T-helper 9 cell (primary cell): ENCODE measurements at regions not wholly inside any gene's neighbourhood (a gene's known extent, or its start where the extent isn't known, plus 50 kb on each side); places are given as distances from the start of the nearest gene placed in this dataset.
"Not testable (repeated sequence)": the region's sequence is repeated elsewhere in the genome, so short reads cannot be mapped to it uniquely, and the experiment has no call there.

ENCODE experiments used
- DNase-seq: peaks from one replicate; pipeline ENCODE4 v3.0.0-alpha.2; 2020

DNA sequence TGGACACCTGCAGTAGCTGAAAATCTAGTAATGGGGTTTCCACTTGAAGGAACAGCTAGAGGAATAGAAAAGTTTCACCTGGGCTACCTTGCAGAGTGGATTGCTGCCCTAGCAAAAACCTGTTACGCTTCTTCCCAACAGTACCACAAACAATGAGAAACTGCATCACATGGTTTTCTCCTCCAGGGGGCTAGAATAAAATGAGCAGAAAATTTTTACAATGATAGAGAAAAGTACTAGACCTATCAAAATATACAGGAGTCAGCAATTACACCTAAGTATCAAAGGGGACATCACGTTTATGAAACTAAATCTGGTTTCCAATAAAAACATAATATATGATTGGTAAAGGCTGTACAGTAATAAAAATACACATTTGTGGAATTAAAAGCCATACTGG is 423.1 kb upstream of the PITX2 start:
- no peak for DNase-seq

DNA sequence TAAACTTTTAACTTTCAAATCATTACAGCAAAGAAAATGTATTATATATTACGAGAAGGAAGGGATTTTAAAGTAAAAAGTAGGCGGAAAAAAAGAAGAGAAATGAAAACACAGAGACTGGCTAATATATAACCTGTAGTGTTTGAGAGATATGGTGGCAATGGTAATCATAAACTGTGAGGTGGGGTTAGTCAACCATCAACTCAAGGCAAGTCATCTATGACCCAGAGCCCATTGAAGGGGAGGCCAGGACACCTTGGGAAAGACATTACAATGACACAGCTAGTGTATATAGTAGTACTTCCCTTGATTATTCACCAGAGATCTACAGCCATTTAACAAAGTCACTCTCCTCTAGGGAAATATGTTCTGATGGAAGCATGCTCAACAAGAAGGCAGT is 423.9 kb upstream of the PITX2 start:
- no peak for DNase-seq

DNA sequence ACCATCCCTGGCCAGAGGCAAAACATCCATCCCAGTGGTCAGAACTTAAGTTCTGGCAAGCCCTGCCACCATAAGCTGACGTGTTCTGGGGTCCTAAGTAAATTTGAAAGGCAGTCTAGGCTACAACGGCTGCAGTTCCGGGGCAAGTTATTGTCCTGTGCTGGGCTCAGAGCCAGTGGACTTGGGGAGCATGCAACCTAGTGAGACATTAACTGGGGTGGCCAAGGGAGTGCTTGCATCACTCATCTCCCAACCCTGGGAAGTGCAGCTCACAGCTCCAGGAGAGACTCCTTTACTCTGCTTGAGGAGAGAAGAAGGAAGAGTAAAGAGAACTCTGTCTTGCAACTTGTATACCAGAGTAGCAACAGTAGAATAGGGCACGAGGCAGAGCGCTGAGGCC is 425.4 kb upstream of the PITX2 start:
- no peak for DNase-seq

DNA sequence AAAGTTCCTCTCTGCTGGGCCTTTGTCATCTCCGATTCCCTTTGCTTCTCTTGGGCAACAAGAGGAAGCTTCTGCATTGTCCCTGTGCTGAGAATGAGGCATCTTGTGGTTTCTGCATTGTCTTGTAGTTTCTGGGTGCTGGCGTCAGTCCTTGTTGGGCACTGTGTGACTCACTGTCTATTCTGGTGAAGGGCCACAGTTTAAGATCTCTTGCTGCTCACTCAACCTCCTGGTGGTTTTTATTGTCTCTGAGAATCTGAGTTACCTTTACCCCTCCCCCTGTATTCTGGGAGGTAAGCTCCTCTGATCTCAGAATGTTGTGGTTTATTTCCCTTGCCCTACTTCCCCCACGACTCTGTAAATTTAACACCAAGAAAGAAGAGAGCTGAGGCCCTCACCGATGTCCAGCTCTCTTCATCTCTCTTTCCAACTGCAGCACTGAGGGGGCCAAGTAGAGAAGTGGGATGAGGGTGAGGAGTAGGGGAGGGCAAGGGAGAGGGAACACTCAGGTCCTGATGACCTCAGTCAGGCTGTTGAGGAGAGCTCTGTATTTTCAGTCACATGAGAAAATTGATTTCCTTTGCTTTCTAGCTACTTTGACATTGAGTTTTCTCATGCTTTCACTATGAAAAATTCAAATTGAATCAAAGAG is 441.6 kb upstream of the PITX2 start:
- no peak for DNase-seq

DNA sequence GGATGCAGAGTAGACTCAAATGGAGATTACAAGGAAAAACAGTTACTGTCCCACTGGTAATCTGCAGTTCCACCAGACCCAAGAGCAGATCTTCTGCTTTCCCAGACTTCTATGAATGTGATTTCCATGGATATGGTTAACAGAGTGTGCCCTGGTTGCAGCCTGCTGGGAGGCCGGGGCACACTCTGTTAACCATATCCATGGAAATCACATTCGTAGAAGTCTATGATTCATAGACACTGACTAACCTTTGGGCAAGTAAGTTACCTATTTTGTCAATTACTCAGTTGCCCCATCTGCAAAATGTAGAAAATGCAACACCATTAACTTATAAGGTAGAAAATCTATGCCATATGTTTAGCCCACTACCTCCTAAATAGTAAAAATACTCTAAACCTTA is 443.1 kb upstream of the PITX2 start:
- no peak for DNase-seq

DNA sequence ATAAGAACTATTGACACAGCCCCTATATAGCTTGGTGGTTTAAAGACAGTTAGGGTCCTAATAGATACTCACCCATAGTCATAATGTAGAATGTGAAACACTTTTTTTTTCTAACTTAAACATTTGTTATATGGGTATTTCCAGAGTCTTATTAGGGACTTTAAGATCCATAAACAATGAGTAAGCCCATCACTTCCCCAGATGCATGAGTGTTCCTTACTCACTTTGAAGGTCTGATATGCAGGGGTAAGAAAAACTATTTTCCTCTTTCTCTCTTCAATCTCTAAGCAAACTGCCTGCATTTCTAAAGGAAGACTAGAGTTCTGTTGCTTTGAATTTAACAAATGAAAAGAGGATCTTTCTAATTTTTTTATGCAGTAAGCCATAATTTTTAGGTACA is 443.6 kb upstream of the PITX2 start:
- no peak for DNase-seq

DNA sequence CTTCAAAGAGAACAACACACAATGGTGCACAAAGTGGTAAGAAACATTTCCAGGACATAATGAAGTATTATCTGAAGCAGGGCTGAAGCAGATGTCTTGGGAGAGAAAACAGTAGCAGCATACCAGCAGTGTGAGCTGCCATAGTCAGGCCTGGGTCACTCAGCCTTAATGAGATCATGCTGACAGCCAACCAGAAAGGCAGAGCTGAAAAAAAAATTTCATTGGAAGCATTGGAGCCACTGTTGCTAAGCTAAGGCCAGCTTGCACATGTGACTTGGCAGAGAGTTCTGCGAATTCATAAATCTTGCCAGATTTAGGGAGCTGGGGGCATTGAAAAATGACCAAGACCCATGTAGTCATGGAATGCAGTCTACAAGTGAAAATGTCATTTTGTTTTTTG is 444.0 kb upstream of the PITX2 start:
- no peak for DNase-seq

DNA sequence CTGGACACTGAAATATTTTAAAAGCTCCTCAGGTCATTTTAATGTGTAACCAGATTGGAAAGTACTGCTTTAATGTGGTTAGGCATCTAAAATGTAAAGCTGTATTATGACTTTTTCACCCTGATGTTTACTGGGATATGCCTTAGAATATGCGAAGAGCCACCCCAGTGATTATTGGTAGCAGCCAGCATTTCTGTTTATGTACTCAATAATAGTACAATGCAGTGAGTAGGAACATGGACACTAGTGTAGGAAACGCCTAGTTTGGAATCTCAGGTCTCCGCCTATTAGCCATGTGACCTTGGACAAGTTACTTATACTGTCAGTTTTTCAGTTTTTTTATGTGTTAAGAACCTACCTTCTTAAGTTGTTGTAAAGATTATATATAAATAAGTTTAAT is 446.0 kb upstream of the PITX2 start:
- no peak for DNase-seq

DNA sequence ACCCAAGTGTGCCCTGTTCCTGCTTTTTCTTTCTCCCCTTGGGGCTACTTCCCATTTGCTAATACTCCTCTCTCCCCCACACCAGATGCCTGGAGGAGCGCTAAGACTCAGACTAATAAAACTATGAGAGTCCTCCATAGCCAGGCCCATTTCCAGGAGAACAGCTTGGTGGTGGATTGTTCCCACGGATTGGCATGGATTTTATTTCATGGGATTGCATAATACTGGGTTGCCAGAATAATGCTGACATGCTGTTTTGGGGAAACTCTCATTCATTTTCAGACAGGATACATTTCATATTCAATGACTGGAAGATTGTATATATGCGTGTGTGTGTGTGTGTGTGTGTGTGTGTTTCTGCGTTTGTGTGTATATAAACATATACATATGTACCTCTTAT is 447.5 kb upstream of the PITX2 start:
- DNase-seq, result no peak

DNA sequence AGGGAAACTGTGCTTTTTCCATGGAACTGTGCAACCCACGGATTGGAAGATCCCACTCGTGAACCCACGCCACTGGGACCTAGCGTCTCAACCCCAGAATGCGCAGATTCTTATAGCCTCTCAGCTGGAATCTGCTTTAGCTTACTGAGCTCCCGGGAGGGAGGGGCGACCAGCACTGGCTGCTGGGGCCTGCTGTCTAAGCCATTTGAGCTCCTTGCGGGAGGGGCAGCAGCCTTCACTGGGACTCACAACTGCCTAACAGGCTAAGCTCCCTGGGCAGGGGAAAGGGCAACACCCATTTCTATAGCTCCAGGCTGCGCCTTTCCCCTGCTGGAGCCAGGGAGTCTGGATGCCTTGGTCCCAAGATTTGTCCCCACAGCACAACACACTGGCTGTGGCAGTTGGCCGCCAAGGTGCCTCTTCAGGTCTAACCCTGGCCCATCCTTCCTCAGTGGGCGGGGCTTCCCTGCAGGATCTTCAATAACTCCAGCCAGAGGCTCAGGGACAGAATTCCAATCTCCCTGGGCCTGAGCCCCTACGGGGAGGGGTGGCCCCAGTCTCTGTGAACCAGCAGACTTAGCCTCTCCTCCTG is 451.7 kb upstream of the PITX2 start:
- DNase-seq, result no peak

DNA sequence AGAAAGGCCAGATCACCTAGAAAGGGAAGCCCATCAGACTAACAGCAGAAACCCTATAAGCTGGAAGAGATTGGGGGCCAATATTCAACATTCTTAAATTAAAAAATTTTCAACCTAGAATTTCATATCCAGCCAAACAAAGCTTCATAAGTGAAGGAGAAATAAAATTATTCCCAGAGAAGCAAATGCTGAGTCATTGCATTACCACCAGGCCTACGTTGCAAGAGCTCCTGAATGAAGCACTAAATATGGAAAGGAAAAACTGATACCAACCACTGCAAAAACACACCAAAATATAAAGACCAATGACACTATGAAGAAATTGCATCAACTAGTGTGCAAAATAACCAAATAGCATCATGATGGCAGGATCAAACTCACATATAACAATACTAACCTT is 453.4 kb upstream of the PITX2 start:
- not testable (repeated sequence) for DNase-seq

DNA sequence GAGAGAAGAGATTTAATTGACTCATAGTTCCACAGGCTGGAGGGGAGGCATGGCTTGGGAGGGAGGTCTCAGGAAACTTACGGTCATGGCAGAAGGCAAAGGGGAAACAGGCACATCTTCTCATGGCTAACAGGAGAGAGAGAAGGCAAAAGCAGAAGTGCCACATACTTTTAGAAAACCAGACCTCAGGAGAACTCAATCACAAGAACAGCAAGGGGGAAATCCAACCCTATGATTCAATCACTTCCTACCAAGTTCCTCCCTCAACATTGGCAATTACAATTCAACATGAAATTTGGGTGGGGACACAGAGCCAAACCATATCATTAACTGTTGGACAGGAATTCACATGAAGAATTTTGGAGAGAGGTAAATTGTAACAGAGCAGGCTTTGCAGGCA is 485.3 kb upstream of the PITX2 start:
- DNase-seq, result no peak

DNA sequence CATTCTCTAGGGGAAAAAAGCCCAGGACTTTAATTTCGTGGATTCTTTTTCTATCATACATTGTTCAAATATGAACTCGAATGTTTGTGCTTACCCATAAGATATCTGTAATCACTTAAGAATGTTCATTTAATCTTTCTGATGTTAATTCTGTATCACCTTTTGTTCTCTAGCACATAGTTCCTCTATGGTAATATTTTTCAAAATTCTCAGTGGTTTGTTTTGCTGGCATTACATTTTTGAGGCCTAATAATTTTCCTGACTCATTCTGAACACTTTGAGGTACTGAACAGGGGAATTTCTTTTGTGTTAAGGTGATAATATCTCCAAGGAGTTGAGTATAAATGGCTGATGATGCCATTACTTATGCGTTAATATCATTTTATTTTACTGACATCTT is 490.7 kb upstream of the PITX2 start:
- no peak for DNase-seq

DNA sequence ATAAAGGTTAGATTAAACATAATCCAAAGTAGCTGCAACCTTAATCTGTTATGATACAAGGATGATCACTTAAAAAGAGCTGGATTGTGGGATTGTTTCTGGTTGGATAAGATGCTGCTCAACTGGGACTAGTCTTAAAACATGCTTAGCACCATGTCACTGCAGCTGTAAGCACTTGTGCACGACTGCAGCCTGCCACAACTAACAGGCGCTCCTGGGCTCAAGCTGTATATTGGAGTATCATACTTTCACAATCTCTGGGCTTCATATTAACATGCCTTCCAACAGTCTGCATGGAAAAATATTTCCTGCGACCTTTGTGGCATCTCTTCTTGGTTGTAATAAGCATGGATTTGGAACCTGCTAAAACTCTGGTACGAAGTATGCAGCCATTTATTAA is 493.0 kb upstream of the PITX2 start:
- DNase-seq, result no peak

DNA sequence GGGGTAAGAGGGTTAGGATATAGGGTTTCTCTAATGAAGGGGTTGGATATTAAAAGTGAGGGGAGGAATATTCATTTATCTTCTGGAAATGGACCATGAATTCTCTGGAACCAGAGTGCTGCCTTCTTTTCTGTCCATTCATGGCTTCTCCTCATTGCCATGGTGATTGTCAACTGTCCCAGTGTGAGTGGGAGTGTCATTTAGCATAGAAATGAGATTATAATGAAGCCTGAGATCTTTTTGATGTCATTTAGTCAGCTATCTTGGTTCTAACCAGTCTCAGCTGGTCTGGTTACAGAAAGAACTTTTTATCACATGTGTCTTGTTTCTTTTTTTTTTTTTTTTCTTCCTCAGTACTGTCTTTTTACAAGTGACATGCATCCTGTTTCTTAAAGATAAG is 497.3 kb upstream of the PITX2 start:
- no peak for DNase-seq

DNA sequence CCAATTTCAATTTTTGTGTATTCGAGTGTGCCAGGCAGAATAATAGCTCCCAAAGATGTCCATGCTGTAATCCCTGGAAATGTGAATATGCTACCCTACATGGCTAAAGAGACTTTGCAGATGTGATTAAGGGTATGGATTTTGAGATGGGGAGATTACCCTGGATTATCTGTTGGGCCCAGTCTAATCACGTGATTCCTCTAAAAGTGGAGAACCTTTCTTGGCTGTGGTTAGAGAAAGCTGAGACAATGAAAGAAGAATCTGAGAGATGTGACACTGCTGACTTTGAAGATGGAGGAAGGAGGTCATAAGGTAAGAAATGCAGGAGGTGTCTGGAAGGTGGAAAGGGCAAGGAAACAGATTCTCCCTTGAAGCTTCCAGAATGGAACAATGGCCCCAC is 503.5 kb upstream of the PITX2 start:
- DNase-seq, result no peak

DNA sequence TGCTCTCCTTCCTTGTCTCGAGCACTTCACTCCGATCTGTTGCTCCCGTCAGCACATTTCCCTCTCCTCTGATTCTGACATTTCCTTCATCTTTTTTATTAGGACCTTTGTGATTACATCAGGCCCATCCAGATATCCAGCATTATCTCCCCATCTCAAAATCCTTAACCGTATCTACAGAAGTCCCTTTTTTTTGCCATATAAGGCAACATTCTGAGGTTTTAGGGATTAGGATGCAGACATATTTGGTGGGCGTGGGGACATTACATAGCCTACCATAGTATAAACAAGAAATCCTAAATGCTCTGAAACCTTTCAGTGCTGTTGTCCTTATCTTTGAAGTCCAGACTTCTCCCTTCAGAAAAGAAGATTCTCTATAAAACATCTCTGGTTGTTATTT is 505.0 kb upstream of the PITX2 start:
- no peak for DNase-seq

DNA sequence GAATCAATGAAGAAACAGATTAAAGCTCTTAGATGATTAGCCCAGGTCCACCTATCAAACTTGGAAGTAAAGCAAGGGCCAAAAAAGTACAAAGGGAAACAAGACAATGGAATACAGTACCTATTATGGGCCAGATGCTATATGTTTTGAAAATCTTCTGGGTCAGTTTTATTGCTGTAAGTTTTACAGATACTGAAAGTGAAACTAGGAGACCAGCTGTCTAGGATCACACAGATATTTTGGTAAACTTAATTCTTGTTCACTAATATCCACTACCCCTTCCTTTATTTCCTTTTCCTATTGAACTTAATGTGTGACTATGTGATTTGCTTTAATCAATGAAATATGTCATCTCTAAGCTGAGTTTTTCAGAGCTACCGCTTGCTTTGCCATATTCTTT is 505.4 kb upstream of the PITX2 start:
- no peak for DNase-seq

DNA sequence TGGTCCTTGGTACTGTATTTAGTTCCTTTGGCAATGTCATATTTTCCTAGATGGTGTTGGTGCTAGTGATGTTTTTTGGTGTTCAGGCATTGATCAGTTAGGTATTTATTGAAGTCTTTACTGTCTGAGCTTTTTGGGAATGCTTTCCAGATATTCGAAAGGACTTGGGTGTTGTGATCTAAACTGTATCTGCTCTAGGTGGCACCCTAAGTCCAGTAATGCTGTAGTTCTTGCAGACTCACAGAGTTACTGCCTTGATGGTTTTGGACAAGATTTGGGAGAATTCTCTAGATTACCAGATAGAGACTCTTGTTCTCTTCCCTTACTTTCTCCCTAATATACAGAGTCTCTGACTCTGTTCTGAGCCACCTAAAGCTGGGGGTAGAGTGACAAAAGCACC is 513.6 kb upstream of the PITX2 start:
- no peak for DNase-seq

DNA sequence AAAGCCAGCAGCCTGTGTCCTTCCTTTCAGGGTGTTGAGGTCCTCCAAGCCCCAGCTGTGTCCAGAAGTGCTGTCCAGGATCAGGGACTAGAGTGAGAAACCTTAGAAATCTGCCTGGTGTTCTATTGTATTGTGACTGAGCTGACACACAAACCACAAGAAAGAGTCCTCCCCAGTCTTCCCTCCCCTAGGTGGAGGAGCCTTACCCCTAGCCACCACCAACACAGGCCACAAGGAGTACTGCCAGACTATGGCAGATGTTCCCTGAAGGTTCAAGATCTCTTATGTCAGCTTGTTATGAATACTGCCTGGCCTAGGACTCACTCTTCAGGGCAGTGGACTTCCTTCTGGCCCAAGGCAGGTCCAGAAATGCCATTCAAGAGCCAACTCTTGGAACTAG is 514.1 kb upstream of the PITX2 start:
- no peak for DNase-seq

DNA sequence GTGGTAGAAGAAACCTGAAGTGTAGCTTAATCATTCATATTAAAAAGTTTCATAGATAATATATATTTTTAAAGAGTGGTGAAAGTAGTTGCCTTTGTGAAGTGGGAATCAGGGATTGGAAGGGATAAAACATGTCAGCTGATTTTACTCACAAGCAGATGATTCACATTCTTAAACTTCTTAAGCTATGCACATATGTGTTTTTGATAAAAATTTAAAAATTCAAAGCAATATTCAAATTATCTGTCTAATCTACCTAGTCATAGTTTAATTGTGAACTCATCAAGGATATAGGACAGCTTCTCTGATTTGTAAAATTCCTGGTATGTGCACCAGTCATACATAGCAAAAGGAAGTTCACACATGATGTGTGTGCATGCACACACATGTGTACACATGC is 520.6 kb upstream of the PITX2 start:
- DNase-seq, result no peak

DNA sequence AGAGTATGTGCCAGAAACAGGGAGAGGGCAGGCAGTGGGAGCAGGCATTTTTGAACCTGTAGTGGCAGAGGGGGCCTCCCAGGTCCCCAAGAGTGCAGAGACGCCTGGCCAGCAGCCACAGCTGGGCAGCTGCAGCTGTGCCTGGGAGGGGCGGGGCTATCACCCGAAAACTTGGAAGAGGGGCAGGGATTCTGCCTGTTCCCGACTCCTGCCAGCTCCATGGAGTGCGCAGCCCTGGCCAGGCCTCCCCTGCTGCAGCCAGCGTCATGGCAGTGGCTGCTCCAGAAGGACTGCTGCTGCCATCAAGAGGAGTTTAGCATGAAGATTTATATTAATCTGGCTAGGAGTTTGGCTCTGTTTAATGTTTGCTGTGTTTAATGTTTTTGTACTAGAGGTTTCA is 532.1 kb upstream of the PITX2 start:
- DNase-seq, result no peak

DNA sequence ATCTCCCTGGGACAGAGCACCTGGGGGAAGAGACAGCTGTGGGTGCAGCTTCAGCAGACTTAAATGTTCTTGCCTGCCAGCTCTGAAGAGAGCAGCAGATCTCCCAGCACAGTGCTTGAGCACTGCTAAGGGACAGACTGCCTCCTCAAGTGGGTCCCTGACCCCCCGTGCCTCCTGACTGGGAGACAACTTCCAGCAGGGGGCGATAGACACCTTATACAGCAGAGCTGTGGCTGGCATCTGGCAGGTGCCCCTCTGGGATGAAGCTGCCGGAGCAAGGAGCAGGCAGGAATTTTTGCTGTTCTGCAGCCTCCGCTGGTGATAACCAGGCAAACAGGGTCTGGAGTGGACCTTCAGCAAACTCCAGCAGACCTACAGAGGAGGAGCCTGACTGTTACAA is 541.7 kb upstream of the PITX2 start:
- not testable (repeated sequence) for DNase-seq

DNA sequence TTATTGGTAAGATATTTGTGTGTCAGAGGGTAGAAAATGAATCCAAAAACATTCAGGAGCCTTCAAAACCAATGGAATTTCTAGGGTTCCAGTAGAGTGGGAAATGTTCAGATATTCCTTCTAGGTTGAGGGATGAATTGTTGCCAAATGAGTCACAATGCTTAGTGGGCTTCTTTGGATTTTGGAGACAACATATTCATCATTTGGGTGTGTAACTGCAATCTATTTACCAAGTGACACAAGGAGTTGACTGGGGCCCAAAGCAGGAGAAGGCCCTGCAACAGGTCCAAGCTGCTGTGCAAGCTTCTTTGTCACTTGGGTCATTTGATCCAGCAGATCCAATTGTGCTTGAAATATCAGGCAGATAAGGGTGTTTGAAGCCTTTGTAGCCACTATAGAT is 551.5 kb upstream of the PITX2 start:
- DNase-seq, result no peak

DNA sequence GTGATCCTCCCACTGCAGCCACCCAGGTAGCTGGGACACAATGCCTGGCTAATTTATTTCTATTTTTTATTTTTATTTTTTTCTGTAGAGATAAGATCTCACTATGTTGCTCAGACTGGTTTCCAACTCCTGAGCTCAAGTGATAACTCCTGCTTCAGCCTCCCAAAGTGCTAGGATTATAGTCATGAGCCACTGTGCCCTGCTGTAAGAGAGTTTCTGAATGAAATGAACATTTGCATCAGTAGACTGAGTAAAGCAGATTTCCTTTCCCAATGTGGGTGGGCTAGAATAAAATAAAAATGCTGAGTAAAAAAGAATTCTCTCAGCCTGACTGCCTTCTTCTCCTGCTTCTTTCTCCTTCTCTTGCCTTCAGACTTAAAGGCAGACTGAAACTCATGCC is 555.4 kb upstream of the PITX2 start:
- no peak for DNase-seq
